Natural killer cell (primary cell): ENCODE measurements at regions not wholly inside any gene's neighbourhood (a gene's known extent, or its start where the extent isn't known, plus 50 kb on each side); places are given as distances from the start of the nearest gene placed in this dataset.
A peak's percentile ranks its signal among the peaks of the same experiment; 100 is the strongest.

Experiments
- ATAC-seq, 3 donors: fragments of 150-1000 bp in 2 of 3; fragments of 200-7000 bp in 1 of 3; cut with Tn5 transposase; 1 replicate in 1 of 3; 2 replicates in 2 of 3; pipeline ENCODE4 v1.10.0; 2021; ENCODE audit warnings: mild to moderate bottlenecking in 2 of 3, moderate library complexity in 2 of 3
- DNase-seq, 2 donors: peaks; one replicate each; pipeline versions ENCODE4 v3.0.0 to v3.0.0-alpha.2; 2013 to 2021; ENCODE audit warnings: mixed read lengths in 1 of 2
- H3K27ac ChIP-seq: one replicate; pipeline ENCODE4 v1.5.1; 2013; ENCODE audit warnings: mild to moderate bottlenecking, low read length
- H3K27me3 ChIP-seq: one replicate; pipeline ENCODE4 v1.6.1; 2013; ENCODE audit warnings: low read length; ENCODE audit not compliant: control insufficient read depth, insufficient read depth
- H3K36me3 ChIP-seq: one replicate; pipeline ENCODE4 v1.6.1; 2013; ENCODE audit warnings: low read length; ENCODE audit not compliant: control insufficient read depth, insufficient read depth
- H3K4me1 ChIP-seq: one replicate; pipeline ENCODE4 v1.6.1; 2013; ENCODE audit warnings: low read length; ENCODE audit not compliant: control insufficient read depth, insufficient read depth
- H3K4me3 ChIP-seq: one replicate; pipeline ENCODE4 v1.5.1; 2013; ENCODE audit warnings: low read length
- H3K9me3 ChIP-seq: one replicate; pipeline ENCODE4 v1.6.1; 2013; ENCODE audit warnings: low read length; ENCODE audit not compliant: control insufficient read depth, insufficient read depth
- H3K27ac Mint-ChIP-seq, 2 donors: one replicate each; pipeline ENCODE4 v1.8.0; 2022; ENCODE audit warnings: mild to moderate bottlenecking in 2 of 2, mixed read lengths in 2 of 2, moderate library complexity in 1 of 2
- H3K27me3 Mint-ChIP-seq, 2 donors: one replicate each; pipeline ENCODE4 v1.8.0; 2022; ENCODE audit warnings: low read depth in 2 of 2, mixed read lengths in 2 of 2
- H3K36me3 Mint-ChIP-seq: one replicate; pipeline ENCODE4 v1.8.0; 2022; ENCODE audit warnings: mixed read lengths
- H3K4me1 Mint-ChIP-seq, 2 donors: one replicate each; pipeline ENCODE4 v1.8.0; 2022; ENCODE audit warnings: mixed read lengths in 2 of 2
- H3K4me3 Mint-ChIP-seq: one replicate; pipeline ENCODE4 v1.8.0; 2022; ENCODE audit warnings: mild to moderate bottlenecking, moderate library complexity, mixed read lengths
- H3K9me3 Mint-ChIP-seq, 2 donors: one replicate each; pipeline ENCODE4 v1.8.0; 2022; ENCODE audit warnings: mixed read lengths in 2 of 2
- WGBS: methylation state at CpG from one replicate; pipeline ENCODE4 v1.1.7; 2013; ENCODE audit warnings: missing lambda C conversion rate; ENCODE audit not compliant: insufficient coverage; 5-methylcytosine and 5-hydroxymethylcytosine counted together
- intact Hi-C: fragments of 100-400 bp; cut with micrococcal nuclease; formaldehyde crosslinking; loops from one replicate; pipeline ENCODE4 v1.14.2; 2022
- TF ChIP-seq, protein P1 (sequence below): fragments of 200-600 bp; IDR thresholded peaks from one replicate; pipeline ENCODE4 v1.8.0; 2022; ENCODE audit warnings: antibody characterized with exemption

DNA sequence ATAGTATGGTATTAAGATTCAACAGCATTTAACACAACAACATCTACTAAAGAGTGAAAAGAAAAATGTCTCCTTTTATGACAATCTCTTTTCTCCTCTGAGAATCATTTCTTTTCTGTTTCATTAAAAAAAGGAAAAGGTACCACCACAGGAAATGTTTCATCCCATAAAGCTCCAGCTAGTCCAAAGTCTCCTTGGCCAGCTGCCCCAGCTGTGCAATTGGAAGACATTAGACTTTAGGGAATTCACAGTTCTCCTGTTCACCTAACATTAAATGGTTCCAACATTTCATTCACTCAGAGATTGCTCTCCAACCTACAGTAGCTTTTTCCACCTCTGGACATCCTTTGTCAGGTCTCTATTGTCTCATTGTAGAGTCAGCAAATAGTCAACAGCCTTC lies 78.7 kb upstream of the YPEL5 start:
- H3K27ac ChIP-seq: no peak overlapping the region
- Mint-ChIP-seq H3K27me3 (peaks cover 28 to 57% of the 10 kb centered on the region in 2 donors), H3K27ac (no peak overlapping the region), H3K4me3 (no peak overlapping the region), H3K4me1 (no peaks in the 10 kb centered on the region), H3K9me3 (peaks cover 8 to 11% of the 10 kb centered on the region in 2 donors), H3K36me3 (peaks cover 23% of the 10 kb centered on the region)
- H3K4me3 ChIP-seq: no peak overlapping the region
- ATAC-seq (no peak), DNase-seq (no peak)
- intact Hi-C loops: no loop called here
- H3K36me3 ChIP-seq: no peaks in the 10 kb centered on the region
- H3K9me3 ChIP-seq: no peaks in the 10 kb centered on the region
- TF ChIP-seq, protein P1, sequence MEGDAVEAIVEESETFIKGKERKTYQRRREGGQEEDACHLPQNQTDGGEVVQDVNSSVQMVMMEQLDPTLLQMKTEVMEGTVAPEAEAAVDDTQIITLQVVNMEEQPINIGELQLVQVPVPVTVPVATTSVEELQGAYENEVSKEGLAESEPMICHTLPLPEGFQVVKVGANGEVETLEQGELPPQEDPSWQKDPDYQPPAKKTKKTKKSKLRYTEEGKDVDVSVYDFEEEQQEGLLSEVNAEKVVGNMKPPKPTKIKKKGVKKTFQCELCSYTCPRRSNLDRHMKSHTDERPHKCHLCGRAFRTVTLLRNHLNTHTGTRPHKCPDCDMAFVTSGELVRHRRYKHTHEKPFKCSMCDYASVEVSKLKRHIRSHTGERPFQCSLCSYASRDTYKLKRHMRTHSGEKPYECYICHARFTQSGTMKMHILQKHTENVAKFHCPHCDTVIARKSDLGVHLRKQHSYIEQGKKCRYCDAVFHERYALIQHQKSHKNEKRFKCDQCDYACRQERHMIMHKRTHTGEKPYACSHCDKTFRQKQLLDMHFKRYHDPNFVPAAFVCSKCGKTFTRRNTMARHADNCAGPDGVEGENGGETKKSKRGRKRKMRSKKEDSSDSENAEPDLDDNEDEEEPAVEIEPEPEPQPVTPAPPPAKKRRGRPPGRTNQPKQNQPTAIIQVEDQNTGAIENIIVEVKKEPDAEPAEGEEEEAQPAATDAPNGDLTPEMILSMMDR: no peak
- no peaks in the 10 kb centered on the region for H3K4me1 ChIP-seq
- peaks cover 2% of the 10 kb centered on the region for H3K27me3 ChIP-seq

DNA sequence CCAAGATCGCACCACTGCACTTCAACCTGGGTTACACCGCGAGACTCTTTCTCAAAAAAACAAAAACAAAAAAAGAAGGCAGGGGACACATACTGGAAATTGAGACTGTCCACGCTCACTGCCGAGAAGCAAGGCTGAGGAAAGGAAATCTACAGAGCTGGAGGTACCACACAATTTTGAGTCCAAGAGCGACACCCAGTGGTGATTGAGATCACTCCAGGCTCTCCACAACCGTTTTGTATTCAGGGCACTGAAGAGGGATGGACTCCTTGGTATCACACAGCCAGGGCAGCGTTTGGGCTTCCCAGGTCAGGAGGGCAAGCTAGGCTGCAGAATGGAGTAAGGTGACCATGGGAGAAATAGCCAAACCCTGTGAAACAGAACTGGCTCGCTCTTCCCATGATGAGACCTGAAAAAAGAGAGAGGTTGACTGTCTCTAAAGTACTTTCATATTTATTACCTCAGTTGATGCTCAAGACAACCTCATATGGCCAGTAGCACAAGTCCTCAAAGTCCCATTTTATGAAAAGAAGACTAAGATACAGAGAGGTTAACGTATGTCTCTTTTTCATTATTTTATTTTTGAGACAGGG lies 74.5 kb upstream of the YPEL5 start:
- Mint-ChIP-seq H3K36me3 (no peaks in the 10 kb centered on the region), H3K27me3 (peaks cover 24 to 34% of the 10 kb centered on the region in 2 donors), H3K9me3 (no peaks in the 10 kb centered on the region), H3K27ac (no peak overlapping the region), H3K4me3 (no peak overlapping the region), H3K4me1 (no peaks in the 10 kb centered on the region)
- intact Hi-C loops: no loop called here
- Histone ChIP-seq H3K27me3 (peaks cover 2% of the 10 kb centered on the region), H3K27ac (no peak overlapping the region), H3K36me3 (no peaks in the 10 kb centered on the region), H3K9me3 (no peaks in the 10 kb centered on the region), H3K4me1 (no peaks in the 10 kb centered on the region), H3K4me3 (no peak overlapping the region)
- DNase-seq: peak; percentile 30 to 77
- WGBS: 25% methylated on average over 10 of the region's 10 CpGs
- ATAC-seq: peak; percentile 67 to 90 (median 74)
- TF ChIP-seq, protein P1: peak; percentile 67

DNA sequence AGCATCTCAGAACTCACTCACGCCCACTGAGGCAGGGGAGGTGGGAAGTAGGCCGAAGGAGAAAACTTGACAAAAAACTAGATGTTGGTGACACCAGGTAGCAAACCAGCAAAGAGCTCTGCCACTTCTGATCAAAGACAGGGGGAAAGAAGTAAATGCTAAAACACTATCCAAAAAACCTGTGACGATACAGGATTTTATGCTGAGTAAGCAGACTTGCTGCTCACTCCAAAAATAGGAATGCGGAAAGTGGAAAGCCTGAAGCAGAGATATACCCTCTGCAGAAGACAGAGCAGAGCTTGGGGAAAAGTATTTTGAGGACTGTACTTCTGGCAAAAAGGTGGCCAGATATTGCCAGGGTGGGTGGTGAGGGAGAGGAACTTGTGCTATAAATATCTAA lies 73.3 kb upstream of the YPEL5 start:
- 90% methylated on average over 4 of the region's 4 CpGs for WGBS
- TF ChIP-seq, protein P1: no peak
- Mint-ChIP-seq H3K27ac (no peak overlapping the region), H3K4me1 (no peaks in the 10 kb centered on the region), H3K4me3 (no peak overlapping the region), H3K9me3 (no peaks in the 10 kb centered on the region), H3K36me3 (no peaks in the 10 kb centered on the region), H3K27me3 (peaks cover 27 to 34% of the 10 kb centered on the region in 2 donors)
- Histone ChIP-seq H3K4me1 (no peaks in the 10 kb centered on the region), H3K27me3 (peaks cover 4% of the 10 kb centered on the region), H3K36me3 (no peaks in the 10 kb centered on the region), H3K27ac (no peak overlapping the region), H3K9me3 (no peaks in the 10 kb centered on the region), H3K4me3 (no peak overlapping the region)
- ATAC-seq: no peak
- DNase-seq: no peak
- intact Hi-C loops: no loop called here

- 83% methylated on average over 6 of the region's 6 CpGs for WGBS
- no peaks in the 10 kb centered on the region for H3K4me1 Mint-ChIP-seq
- H3K9me3 ChIP-seq: no peaks in the 10 kb centered on the region
- no peaks in the 10 kb centered on the region for H3K36me3 Mint-ChIP-seq
- no peak overlapping the region for H3K4me3 Mint-ChIP-seq
- DNase-seq (no peak), ATAC-seq (no peak)
- H3K27ac ChIP-seq: no peak overlapping the region
- peaks cover 4% of the 10 kb centered on the region for H3K27me3 ChIP-seq
- H3K27ac Mint-ChIP-seq: no peak overlapping the region
- no peaks in the 10 kb centered on the region for H3K36me3 ChIP-seq
- H3K4me1 ChIP-seq: no peaks in the 10 kb centered on the region
- intact Hi-C loops: no loop called here
- no peak overlapping the region for H3K4me3 ChIP-seq
- no peaks in the 10 kb centered on the region for H3K9me3 Mint-ChIP-seq
- TF ChIP-seq, protein P1: no peak
- peaks cover 26 to 34% of the 10 kb centered on the region in 2 donors for H3K27me3 Mint-ChIP-seq
These were observed 72.8 kb upstream of the YPEL5 start for GRCh38 chr2:30074023-30074422.
